ENCODE measurements at regions not wholly inside any gene's neighbourhood (a gene's known extent, or its start where the extent isn't known, plus 50 kb on each side); places are given as distances from the start of the nearest gene placed in this dataset.
"Not testable (repeated sequence)": the region's sequence is repeated elsewhere in the genome, so short reads cannot be mapped to it uniquely, and the experiment has no call there.

DNA sequence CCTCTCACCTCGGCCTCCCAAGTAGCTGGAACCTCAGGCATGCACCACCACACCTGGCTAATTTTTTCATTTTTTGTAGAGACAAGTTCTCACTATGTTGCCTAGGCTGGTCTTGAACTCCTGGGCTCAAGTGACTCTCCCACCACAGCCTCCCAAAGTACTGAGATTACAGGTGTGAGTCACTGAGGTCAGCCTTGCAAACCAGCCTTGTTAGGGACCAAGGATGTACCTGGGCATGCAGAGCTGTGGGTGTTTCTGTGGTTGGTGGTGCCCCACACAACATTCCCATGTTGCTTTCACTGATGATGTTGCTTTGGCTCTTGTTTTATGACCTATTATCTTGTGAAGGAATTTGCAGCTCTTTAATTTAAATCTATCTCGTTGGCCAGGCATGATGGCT is 54.8 kb downstream of the OTUD1 start:
- DNase-seq (ENCODE audit: low read depth in 2 of 2), result no peak

DNA sequence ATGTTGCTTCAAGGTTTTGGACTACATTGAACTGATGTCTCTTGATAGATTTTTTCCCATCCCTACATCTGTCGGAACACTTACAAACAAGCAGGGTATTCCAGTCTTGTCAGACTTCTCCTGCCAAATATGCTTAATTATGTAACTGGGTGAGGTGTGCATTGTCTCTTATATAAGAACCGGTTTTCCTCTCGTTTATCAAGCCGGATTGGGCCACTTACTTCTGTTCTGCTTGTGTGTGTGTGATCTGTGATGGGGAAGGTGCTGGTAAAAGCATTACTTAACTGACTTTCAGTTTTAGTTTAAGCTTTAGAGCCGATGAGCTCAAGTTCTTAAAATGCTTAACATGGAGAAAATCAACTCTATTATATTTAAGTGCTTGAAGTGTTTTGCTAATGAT is 57.9 kb downstream of the OTUD1 start:
- DNase-seq (ENCODE audit: low read depth in 2 of 2), result no peak

DNA sequence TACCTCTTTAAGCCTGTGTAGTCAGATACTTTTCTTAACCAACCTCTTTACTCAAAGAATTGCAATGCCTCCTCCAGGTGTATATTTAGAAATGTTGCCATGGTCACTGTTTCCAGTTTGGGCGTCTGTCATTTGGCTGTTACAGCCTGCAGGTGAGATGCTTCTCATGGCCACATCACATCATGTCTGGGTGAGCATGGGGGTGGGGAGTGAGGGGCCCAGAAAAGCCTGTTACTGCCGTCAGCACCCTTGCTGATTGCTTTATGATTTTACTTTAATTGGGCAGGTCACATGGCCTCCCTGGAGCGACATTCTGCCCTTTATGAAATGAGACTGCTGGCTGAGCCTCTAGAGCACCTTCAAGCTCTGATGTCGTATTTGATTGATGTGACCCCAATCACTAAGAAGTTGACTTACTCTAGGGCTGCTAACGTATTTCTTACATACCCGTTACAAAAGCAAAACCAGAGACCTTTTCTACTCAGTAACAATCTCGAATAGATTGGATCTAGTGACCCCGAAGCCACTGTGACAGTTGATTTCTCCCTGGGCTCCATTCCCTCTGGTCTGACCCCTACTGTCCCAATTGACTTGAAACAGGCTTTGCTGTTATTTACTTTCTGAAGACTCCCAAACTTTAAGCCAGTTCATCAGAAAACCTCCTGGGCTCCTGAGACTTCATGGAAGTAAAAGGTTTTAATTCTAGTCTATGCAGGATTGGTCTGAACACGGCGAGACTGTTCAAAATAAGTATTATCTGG is 60.7 kb downstream of the OTUD1 start:
- no peak for DNase-seq (ENCODE audit: low read depth in 2 of 2)

DNA sequence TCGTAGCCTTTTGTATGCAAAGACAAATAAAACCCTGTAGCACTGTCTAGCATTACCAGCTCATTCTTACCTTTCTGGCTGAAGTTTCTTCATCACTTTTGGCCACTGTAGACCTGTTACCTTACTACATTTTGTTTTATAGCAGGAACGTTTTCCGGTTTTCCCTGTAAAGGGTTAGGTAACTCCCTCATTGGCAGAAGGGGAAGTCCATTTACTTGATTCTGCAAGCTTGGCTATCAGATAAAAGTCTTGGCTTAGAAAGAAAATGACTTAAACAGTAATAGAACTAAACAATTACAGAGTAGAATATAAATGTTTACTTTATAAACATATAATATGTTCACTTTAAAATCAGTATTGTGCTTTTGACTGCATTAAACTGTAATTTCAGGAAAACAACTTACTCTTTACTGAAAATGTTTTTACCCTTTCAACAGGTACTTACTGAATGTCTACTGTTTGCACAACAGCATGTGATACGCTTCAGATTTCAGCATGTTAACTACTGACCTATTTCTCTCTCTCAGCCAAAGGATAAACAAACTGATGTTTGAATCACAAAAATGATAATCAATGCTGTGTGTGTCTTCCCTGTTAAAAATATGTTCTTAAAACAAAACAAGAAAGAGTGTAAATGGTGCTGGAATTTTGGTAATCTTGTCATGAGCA is 67.1 kb downstream of the OTUD1 start:
- no peak for DNase-seq (ENCODE audit: low read depth in 2 of 2)

DNA sequence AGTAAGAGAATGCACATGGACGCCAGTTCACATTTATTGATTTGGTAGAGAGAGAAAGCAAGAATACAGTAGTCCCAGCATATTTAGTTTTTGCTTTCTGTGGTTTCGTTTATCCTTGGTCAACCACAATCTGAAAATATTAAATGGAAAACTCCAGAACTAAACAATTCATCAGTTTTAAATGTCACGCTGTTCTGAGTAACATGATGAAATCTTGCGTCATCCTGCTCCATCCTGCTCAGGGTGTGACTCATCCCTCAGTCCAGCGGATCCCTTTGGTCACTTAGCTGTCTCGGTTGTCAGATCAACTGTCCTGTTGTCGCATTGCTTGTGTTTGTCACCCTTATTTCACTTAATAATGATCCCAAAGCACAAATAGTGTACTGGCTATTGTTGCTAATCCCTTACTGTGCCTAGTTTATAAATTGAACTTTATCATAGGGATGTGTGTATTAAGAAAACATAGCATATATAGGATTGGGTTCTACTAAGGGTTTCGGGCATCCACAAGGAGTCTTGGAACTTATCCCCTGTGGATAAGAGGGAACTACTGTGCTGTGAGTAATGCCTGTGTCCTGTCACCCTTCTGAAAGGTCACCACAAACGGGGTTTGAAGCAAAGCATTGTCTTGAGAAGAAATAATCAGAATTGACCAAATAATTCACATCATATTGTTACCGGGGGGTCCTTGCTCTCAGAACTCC is 73.6 kb downstream of the OTUD1 start:
- DNase-seq (ENCODE audit: low read depth in 2 of 2), result no peak

DNA sequence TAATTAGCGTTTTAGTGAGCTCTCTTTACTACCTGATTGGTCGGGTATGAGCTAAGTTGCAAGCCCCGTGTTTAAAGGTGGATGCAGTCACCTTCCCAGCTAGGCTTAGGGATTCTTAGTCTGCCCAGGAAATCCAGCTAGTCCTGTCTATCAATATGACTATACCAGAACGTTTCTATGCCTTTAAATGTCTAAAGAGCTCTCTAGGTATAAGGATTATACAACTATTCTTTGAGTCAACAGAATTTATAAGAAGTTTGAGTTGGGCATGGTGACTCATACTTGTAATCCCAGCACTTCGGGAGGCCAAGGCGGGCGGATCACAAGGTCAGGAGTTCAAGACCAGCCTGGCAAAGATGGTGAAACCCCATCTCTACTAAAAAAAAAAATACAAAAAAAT is 74.7 kb downstream of the OTUD1 start:
- DNase-seq (ENCODE audit: low read depth in 2 of 2), result not testable (repeated sequence)

DNA sequence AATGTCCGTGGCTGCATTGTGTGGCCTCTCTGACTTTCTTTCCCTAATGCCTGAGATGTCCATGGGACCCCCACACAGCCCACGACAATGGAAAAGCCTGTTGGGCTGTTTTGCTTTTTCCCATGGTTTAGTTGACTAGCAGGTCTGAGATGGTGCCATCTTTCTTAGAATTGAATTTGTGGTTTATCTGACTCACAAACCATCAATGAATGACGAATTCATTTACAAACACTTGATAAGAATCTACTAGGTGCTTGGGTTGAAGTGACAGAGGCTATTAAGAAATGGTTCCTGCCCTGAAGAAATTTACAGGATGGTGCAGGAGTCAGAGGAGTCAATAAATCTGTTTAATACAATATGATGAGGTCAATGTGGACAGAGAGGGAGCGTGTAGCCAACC is 75.4 kb downstream of the OTUD1 start:
- no peak for DNase-seq (ENCODE audit: low read depth in 2 of 2)

DNA sequence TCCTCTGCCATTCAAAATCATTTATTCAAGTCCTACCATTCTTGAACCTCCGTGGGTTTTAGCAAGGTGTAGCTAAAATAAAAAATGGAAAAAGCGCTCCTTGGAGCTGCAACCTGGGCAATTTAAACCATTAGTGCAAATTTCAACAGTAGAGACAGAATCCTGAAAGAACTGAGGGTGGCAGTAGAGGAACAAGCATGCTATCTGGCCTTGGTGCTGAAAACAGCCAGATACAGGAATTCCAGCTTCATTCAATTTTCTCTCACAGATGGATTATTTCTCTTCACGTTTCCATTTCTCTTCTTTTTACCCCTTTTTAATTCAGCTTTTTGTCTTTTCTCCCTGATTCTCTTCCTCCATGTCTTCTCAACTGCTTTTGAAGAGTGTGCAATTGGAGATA is 77.7 kb downstream of the OTUD1 start:
- no peak for DNase-seq (ENCODE audit: low read depth in 2 of 2)

DNA sequence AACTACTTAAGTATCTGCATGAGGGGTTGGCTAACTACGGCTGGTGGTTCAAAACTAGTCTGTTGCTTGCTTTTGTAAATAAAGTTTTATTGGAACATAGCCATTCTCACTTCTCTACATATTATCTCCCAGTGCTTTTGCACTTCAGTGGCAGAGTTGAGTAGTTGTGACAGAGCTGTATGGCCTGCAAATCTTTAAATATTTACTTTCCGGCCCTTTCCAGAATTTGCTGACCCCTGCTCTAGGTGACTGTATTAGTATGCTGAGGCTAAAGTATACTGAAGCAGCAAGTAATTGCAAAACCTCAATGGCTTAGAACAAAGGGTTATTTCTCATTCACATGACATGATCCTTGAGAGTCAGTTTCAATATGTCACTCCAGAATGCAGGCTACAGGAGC is 78.3 kb downstream of the OTUD1 start:
- no peak for DNase-seq (ENCODE audit: low read depth in 2 of 2)

DNA sequence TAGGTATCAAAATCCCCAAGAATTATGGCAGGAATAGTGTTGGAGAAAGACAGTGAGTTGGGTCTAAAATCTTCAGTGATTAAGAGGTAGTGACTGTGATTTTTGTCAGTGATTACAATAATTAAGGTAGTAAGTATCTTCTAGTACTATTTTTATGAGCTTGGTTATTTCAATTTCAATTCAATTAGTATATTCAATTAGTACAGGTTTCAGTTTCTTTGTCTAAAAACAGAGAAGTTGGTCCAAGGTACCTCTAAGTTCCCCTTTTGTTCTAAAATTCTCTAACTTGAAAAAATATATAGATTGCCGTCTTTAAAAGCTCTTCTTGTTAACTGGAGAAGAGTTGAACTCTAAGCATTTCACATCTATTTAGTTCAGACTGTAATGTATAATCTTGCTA is 82.9 kb downstream of the OTUD1 start:
- DNase-seq (ENCODE audit: low read depth in 2 of 2), result no peak

DNA sequence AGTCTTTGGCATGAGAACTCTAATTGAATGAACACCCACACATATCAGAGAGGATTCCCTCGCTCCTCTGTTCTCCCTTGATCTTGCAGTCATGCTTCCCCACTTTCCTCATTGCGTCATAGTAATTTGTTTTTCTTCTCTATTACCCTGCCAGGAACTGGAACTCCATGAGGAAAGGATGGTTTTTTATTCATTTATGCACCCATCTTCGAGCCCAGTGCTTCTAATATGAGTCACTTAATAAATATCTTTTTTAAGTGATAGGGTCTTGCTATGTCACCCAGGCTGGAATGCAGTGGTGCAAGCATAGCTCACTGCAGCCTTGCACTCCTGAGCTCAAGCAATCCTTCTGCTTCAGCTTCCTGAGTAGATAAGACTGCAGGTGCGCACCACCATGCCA is 83.5 kb downstream of the OTUD1 start:
- no peak for DNase-seq (ENCODE audit: low read depth in 2 of 2)

DNA sequence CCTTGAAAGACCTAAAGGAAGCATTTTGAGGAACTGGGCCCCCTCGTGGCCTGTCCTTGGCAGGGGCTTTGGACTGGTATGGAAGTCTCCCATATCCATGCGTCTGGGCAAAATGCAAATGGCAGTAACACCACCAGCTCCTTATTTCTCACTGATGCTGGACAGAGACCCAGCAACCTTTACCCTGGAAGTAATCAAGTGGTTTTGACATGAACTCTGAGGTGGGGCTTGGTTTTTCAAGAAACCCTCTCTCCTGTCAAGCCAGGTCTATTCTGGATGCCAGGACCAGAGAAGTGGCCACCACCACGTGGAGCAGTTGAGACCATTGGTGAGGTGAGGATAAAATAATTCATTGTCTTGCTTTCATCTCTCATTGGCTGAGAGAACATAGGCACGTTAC is 84.4 kb downstream of the OTUD1 start:
- DNase-seq (ENCODE audit: low read depth in 2 of 2), result no peak

DNA sequence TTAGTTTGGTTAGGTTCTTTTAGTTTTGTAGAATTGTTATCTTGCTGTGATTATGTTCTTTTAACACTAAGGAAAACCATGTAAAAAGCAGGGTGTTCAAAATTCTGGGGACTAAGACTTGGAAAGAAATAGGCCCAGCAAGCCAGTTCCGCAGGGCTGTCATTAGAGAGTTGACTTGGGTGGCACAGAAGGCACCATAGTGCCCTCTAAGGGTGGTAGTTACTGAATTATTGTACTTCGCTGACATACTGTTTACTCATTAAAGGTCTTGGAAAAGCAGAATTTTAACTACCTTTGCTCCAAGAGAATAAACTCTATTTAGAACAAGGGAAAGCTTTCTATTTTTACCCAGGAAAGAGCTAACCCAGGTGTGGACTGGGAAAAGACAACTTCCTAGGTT is 86.5 kb downstream of the OTUD1 start:
- no peak for DNase-seq (ENCODE audit: low read depth in 2 of 2)

DNA sequence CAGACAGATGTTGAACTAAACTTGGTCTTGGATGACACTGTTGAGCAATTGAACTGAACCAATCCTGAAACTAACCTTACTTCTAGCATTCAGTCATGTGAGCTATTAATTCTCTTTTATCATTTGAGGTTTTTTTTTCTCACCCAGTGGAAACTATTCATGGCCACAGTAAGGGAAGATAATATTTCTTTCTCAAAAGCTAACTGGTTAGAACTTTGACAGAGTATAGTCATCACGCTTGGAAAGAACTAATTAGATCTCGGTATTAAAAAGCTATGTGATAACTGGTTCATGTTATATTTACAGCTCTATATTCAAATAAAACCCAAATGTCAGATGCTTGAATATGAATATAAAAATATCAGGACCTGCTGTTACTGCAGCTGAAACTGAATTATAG is 89.5 kb downstream of the OTUD1 start:
- no peak for DNase-seq (ENCODE audit: low read depth in 2 of 2)

DNA sequence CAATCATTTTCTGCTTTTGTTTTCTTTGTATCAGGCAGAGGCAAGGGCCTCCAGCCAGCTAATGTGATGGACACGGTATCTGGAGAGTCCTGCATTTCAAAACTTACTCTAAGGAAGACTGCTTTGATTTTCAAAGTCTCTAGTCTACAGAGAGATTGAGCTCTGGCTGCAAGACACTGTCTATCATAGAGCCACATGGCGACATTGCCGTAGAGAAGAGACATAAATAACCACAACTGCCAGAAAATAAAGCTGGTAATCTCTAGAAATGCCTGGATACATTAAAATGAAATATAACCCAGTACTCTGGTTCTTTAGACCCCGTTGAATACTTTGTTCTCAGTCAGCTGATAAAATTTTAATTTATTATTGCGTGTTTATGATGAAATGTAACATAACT is 90.8 kb downstream of the OTUD1 start:
- DNase-seq (ENCODE audit: low read depth in 2 of 2), result no peak

DNA sequence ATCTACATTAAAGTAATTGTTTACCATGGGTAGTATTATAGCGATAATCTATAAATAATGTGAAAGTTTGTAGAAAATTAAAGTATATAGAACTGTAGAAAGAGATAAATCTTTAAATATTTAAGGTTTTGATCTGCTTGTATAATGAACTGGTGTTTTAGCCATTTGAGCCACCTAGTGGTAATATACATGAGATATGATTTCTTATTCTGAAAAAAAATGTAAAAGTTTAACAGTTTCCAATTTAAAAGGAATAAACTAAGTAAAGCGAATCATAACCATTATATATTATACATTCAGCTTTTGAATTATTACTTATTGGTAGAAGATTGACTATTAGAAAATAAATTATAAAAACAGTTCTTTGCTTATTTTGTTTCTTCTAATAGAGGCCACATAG is 91.2 kb downstream of the OTUD1 start:
- DNase-seq (ENCODE audit: low read depth in 2 of 2), result no peak

DNA sequence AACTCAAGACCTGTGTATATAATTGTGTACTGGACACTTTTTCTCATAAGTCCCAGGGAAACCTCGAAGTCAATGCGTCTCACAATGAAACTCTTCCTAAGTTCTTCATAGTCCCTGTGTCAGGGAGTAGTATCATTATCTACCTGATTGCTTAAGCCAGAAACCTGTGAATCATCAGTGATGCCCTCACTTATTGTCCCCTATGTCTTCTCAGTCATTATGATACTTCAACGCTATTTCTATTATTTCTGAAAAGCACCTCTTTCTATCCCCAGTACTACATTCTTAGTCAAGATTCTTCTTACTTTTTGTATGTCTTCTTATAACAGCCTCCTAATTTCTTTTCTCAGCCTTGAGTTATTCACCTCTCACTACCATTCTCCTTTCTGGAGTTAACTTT is 94.3 kb downstream of the OTUD1 start:
- DNase-seq (ENCODE audit: low read depth in 2 of 2), result no peak

DNA sequence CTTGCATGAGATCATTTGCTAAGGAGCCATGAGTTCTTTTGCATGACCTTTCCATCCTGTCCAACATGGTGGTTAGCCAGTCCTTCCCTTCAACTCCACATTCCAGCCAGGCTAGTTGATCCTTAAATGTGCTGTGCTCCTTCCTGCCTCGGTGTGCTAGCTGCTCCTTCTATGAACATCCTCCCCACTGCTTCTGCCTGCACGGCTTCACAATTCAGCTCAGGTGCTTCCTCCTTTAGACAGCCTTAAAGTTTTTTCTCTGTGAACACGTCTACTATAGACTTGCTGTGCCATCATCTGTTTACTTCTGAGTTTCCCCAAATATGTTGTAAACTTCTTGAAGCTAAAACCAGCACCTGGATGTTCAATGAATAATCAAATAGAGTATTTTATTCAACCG is 95.5 kb downstream of the OTUD1 start:
- no peak for DNase-seq (ENCODE audit: low read depth in 2 of 2)

DNA sequence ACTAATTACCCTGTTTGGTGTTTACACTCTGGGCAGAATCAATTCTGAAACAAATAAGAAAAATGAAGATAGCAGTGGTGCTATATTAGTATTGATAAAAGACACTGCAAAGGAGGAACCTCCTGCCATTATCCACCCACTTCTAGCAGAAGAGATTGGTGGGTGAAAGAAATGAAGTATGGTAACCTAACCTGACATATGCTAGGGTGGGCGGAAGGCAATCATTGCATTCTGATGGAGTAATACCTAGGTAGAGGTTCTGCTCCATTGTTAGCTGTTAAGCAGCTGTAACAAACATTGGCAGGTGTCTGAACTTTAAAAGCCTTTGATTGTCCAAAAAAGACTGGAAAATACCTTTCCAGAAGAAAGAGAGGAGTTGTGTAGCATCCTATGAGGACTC is 95.9 kb downstream of the OTUD1 start:
- DNase-seq (ENCODE audit: low read depth in 2 of 2), result no peak

DNA sequence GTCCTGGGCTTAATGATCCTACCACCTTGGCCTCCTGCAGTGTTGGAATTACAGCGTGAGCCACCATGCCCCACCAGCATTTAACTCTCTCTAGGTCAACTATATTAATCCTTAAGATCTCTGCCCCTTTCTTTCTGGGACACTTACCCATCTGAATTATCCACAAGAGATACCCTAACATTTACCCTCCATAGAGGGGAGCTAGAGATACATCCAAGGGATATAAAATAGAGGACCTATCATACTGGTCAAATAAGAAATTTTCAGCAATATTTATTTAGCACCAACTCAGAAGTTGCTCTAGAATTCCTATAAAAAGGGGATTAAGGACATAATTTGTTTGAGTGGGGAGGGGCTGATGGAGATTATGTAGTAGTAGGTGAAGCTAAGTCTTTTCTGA is 96.5 kb downstream of the OTUD1 start:
- DNase-seq (ENCODE audit: low read depth in 2 of 2), result no peak

DNA sequence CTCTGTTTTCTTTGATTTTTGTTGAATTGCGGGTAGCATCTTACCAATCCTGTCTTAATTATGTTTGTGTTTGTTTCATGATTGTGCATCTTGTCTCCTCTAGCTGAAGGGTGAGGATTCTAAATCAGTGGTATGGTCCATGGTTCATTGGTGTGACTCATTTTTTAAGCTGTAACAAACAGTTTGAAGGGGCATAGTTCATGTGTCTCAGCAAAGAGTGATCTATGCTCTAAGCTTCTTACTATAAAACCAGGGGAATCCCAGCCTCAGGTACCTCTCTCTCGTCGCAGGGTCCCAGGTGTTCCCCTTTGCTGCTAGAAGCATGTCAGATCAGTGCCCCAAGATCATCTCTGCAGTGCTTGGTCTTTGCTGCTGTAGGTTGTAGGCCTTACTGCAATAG is 100.1 kb downstream of the OTUD1 start:
- DNase-seq (ENCODE audit: low read depth in 2 of 2), result no peak

DNA sequence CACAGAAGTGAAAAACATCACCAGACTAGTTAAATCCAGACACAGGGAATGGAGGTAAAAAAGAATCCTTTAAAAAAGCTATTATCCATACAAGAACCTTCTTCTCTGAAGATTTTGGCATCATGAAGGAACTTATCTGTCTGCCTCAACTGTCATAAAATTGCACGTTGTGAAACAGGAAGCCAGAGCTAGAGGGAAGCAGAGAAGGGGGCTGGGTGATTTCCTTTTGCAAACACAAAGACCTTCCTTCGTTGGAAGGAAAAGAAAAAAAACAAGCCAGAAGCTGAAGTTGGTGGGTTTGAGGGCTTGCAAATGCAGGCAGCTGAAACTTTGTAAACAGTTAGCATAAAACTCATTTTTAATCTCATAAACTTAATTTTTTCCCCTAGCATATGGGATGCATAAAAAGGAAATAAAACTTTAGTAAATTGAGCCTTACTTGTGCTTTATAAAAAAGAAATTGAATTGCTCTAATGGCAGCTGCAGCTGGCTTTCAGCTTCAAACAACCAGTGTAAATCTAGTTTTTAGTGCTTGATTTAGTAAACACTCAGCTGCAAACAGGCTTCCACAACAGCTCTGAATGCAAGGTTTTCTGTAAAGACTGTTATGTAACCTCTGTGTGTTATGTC is 101.6 kb downstream of the OTUD1 start:
- no peak for DNase-seq (ENCODE audit: low read depth in 2 of 2)
